ENCODE measurements at regions not wholly inside any gene's neighbourhood (a gene's known extent, or its start where the extent isn't known, plus 50 kb on each side); places are given as distances from the start of the nearest gene placed in this dataset.

- no peak for DNase-seq (ENCODE audit: low read depth, low spot score)
- H3K4me3 ChIP-seq (ENCODE audit: low read depth, low read length): no peak overlapping the region
- no peak for TF ChIP-seq CTCF (IDR thresholded peaks at IDR 0.05; ENCODE audit: low read depth, low read length)
- in situ Hi-C loops (cut with HindIII; ENCODE audit: low sequenced_read_pairs): no loop called here
Measured at GRCh38 chr1:170339534-170339933, 192.4 kb upstream of the GORAB start.

GRCh38 chr1:170340308-170340707 is 191.7 kb upstream of the GORAB start:
- DNase-seq (ENCODE audit: low read depth, low spot score): no peak
- no peak for TF ChIP-seq CTCF (IDR thresholded peaks at IDR 0.05; ENCODE audit: low read depth, low read length)
- no peak overlapping the region for H3K4me3 ChIP-seq (ENCODE audit: low read depth, low read length)
- in situ Hi-C loops (cut with HindIII; ENCODE audit: low sequenced_read_pairs): no loop called here

GRCh38 chr1:170351366-170351946 is 180.5 kb upstream of the GORAB start:
- no peak overlapping the region for H3K4me3 ChIP-seq (ENCODE audit: low read depth, low read length)
- DNase-seq (ENCODE audit: low read depth, low spot score): peak; percentile 9
- TF ChIP-seq CTCF (IDR thresholded peaks at IDR 0.05; ENCODE audit: low read depth, low read length): no peak
- in situ Hi-C loops (cut with HindIII; ENCODE audit: low sequenced_read_pairs): no loop called here

GRCh38 chr1:170354246-170354645 is 177.7 kb upstream of the GORAB start:
- no peak for TF ChIP-seq CTCF (IDR thresholded peaks at IDR 0.05; ENCODE audit: low read depth, low read length)
- no peak for DNase-seq (ENCODE audit: low read depth, low spot score)
- H3K4me3 ChIP-seq (ENCODE audit: low read depth, low read length): no peak overlapping the region
- in situ Hi-C loops (cut with HindIII; ENCODE audit: low sequenced_read_pairs): no loop called here

- in situ Hi-C loops (cut with HindIII; ENCODE audit: low sequenced_read_pairs): no loop called here
- no peak for TF ChIP-seq CTCF (IDR thresholded peaks at IDR 0.05; ENCODE audit: low read depth, low read length)
- DNase-seq (ENCODE audit: low read depth, low spot score): no peak
Measured at GRCh38 chr1:170354690-170355089, 177.3 kb upstream of the GORAB start.

GRCh38 chr1:170355267-170355801 is 176.6 kb upstream of the GORAB start:
- DNase-seq (ENCODE audit: low read depth, low spot score): peak; percentile 28
- TF ChIP-seq CTCF (IDR thresholded peaks at IDR 0.05; ENCODE audit: low read depth, low read length): peak; percentile 15
- in situ Hi-C loops (cut with HindIII; ENCODE audit: low sequenced_read_pairs): no loop called here
- no peak overlapping the region for H3K4me3 ChIP-seq (ENCODE audit: low read depth, low read length)

More at GRCh38 chr1:170354690-170355089, 177.3 kb upstream of the GORAB start:
- H3K4me3 ChIP-seq (ENCODE audit: low read depth, low read length): no peak overlapping the region
